ENCODE measurements at regions not wholly inside any gene's neighbourhood (a gene's known extent, or its start where the extent isn't known, plus 50 kb on each side); places are given as distances from the start of the nearest gene placed in this dataset.

GRCh38 chr16:47774661-47775060 lies 313.5 kb downstream of the PHKB start:
- H2AFZ ChIP-seq (ENCODE audit: control insufficient read depth, low read length) = no peak overlapping the region
- DNase-seq (ENCODE audit: low read depth, low spot score) = no peak

GRCh38 chr16:47753659-47754058 lies 292.5 kb downstream of the PHKB start:
- dilution Hi-C loops (cut with MboI; ENCODE audit: extremely low pct_ligation_motif_present, low sequenced_read_pairs) = no loop called here
- Histone ChIP-seq H3K4me3 (ENCODE audit: control insufficient read depth in 2 of 3, extremely low read depth in 1 of 3, insufficient read depth in 2 of 3, low read depth in 1 of 3, low read length in 3 of 3) (no peak overlapping the region), H3K9me1 (ENCODE audit: control insufficient read depth, extremely low read depth, insufficient read depth, low read length) (no peaks in the 10 kb centered on the region), H3K4me1 (ENCODE audit: control insufficient read depth, extremely low read depth, insufficient read depth, low read length) (no peaks in the 10 kb centered on the region), H3K9me3 (ENCODE audit: control insufficient read depth, low read depth, low read length) (no peaks in the 10 kb centered on the region), H3K4me2 (ENCODE audit: control insufficient read depth, extremely low read depth, insufficient read depth, low read depth, low read length) (no peak overlapping the region), H4K20me1 (ENCODE audit: control insufficient read depth, extremely low read depth, insufficient read depth, low read length) (no peaks in the 10 kb centered on the region), H3K9ac (ENCODE audit: control insufficient read depth, extremely low read depth, insufficient read depth, low read length) (no peak overlapping the region), H3K27me3 (ENCODE audit: control insufficient read depth, extremely low read depth, insufficient read depth, low read length) (no peaks in the 10 kb centered on the region), H3K36me3 (ENCODE audit: control insufficient read depth in 2 of 2, extremely low read depth in 1 of 2, insufficient read depth in 2 of 2, low read length in 2 of 2) (no peaks in the 10 kb centered on the region), H3K79me2 (ENCODE audit: control insufficient read depth, insufficient read depth, low read length) (no peaks in the 10 kb centered on the region), H3K27ac (ENCODE audit: control insufficient read depth, insufficient read depth, low read length) (no peak overlapping the region), H2AFZ (ENCODE audit: control insufficient read depth, low read length) (no peak overlapping the region)
- DNase-seq (ENCODE audit: low read depth, low spot score) (no peak), FAIRE-seq (no peak)
- TF ChIP-seq, protein P1, sequence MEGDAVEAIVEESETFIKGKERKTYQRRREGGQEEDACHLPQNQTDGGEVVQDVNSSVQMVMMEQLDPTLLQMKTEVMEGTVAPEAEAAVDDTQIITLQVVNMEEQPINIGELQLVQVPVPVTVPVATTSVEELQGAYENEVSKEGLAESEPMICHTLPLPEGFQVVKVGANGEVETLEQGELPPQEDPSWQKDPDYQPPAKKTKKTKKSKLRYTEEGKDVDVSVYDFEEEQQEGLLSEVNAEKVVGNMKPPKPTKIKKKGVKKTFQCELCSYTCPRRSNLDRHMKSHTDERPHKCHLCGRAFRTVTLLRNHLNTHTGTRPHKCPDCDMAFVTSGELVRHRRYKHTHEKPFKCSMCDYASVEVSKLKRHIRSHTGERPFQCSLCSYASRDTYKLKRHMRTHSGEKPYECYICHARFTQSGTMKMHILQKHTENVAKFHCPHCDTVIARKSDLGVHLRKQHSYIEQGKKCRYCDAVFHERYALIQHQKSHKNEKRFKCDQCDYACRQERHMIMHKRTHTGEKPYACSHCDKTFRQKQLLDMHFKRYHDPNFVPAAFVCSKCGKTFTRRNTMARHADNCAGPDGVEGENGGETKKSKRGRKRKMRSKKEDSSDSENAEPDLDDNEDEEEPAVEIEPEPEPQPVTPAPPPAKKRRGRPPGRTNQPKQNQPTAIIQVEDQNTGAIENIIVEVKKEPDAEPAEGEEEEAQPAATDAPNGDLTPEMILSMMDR (optimal IDR thresholded peaks at IDR 0.05 in 1 of 3, IDR thresholded peaks at IDR 0.05 in 1 of 3, conservative IDR thresholded peaks at IDR 0.05 in 1 of 3; ENCODE audit: extremely low read depth in 1 of 3, insufficient read depth in 2 of 3, low read length in 3 of 3) = no peak
- TF ChIP-seq EZH2 (IDR thresholded peaks at IDR 0.05; ENCODE audit: low read length) = no peak

More at GRCh38 chr16:47774661-47775060, 313.5 kb downstream of the PHKB start:
- Histone ChIP-seq H3K9me1 (ENCODE audit: control insufficient read depth, extremely low read depth, insufficient read depth, low read length) (no peaks in the 10 kb centered on the region), H4K20me1 (ENCODE audit: control insufficient read depth, extremely low read depth, insufficient read depth, low read length) (no peaks in the 10 kb centered on the region), H3K4me1 (ENCODE audit: control insufficient read depth, extremely low read depth, insufficient read depth, low read length) (no peaks in the 10 kb centered on the region), H3K27me3 (ENCODE audit: control insufficient read depth, extremely low read depth, insufficient read depth, low read length) (no peaks in the 10 kb centered on the region), H3K9ac (ENCODE audit: control insufficient read depth, extremely low read depth, insufficient read depth, low read length) (no peak overlapping the region), H3K36me3 (ENCODE audit: control insufficient read depth in 2 of 2, extremely low read depth in 1 of 2, insufficient read depth in 2 of 2, low read length in 2 of 2) (no peaks in the 10 kb centered on the region), H3K4me3 (ENCODE audit: control insufficient read depth in 2 of 3, extremely low read depth in 1 of 3, insufficient read depth in 2 of 3, low read depth in 1 of 3, low read length in 3 of 3) (no peak overlapping the region), H3K4me2 (ENCODE audit: control insufficient read depth, extremely low read depth, insufficient read depth, low read depth, low read length) (no peak overlapping the region), H3K79me2 (ENCODE audit: control insufficient read depth, insufficient read depth, low read length) (no peaks in the 10 kb centered on the region), H3K27ac (ENCODE audit: control insufficient read depth, insufficient read depth, low read length) (no peak overlapping the region), H3K9me3 (ENCODE audit: control insufficient read depth, low read depth, low read length) (no peaks in the 10 kb centered on the region)
- no peak for FAIRE-seq
- TF ChIP-seq, protein P1 (optimal IDR thresholded peaks at IDR 0.05 in 1 of 3, IDR thresholded peaks at IDR 0.05 in 1 of 3, conservative IDR thresholded peaks at IDR 0.05 in 1 of 3; ENCODE audit: extremely low read depth in 1 of 3, insufficient read depth in 2 of 3, low read length in 3 of 3) = peak in 1 of 3 experiments; percentile 31
- no peak for TF ChIP-seq EZH2 (IDR thresholded peaks at IDR 0.05; ENCODE audit: low read length)
- dilution Hi-C loops (cut with MboI; ENCODE audit: extremely low pct_ligation_motif_present, low sequenced_read_pairs) = no loop called here

Small RNA genes lying in the stretch of these regions (small RNA-seq; reads per million reads assigned to genes)
- gene AC141846.1 (ENCODE audit: insufficient read length in 3 of 3, low read depth in 3 of 3, low replicate concordance in 1 of 3) = 0 reads per million in 3 experiments
